Choroid plexus epithelial cell (primary cell): ENCODE measurements at regions not wholly inside any gene's neighbourhood (a gene's known extent, or its start where the extent isn't known, plus 50 kb on each side); places are given as distances from the start of the nearest gene placed in this dataset.
"Not testable (repeated sequence)": the region's sequence is repeated elsewhere in the genome, so short reads cannot be mapped to it uniquely, and the experiment has no call there.

ENCODE experiments used
- DNase-seq: peaks from one replicate; pipeline ENCODE4 v3.0.0-alpha.2; 2010; ENCODE audit warnings: low read depth
- H3K4me3 ChIP-seq: 2 replicates; pipeline ENCODE4 v1.5.1; 2011; ENCODE audit warnings: low read depth, mild to moderate bottlenecking, control low read depth, low read length, moderate library complexity

GRCh38 chr16:29578898-29579297 is 72.7 kb upstream of the NPIPB12 start:
- not testable (repeated sequence) for DNase-seq, H3K4me3 ChIP-seq

- DNase-seq, H3K4me3 ChIP-seq: not testable (repeated sequence)
These were observed 75.6 kb upstream of the NPIPB12 start for GRCh38 chr16:29581764-29582163.

GRCh38 chr16:29591919-29592318 is 71.1 kb upstream of the SPN start:
- H3K4me3 ChIP-seq, DNase-seq: not testable (repeated sequence)

- H3K4me3 ChIP-seq: peak overlapping the region; percentile 78
- peak; percentile 15 for DNase-seq
These were observed 68.7 kb upstream of the SPN start for GRCh38 chr16:29594269-29594925.

- peak overlapping the region; percentile 78 for H3K4me3 ChIP-seq
- DNase-seq: peak; percentile 86
These were observed 67.9 kb upstream of the SPN start for GRCh38 chr16:29594926-29595838.

GRCh38 chr16:29597030-29597429 is 66.0 kb upstream of the SPN start:
- H3K4me3 ChIP-seq, DNase-seq: not testable (repeated sequence)

- not testable (repeated sequence) for DNase-seq, H3K4me3 ChIP-seq
These were observed 62.7 kb upstream of the SPN start for GRCh38 chr16:29600111-29601000.

GRCh38 chr16:29602247-29602625 is 60.8 kb upstream of the SPN start:
- not testable (repeated sequence) for H3K4me3 ChIP-seq, DNase-seq

GRCh38 chr16:29602683-29603088 is 60.4 kb upstream of the SPN start:
- DNase-seq, H3K4me3 ChIP-seq: not testable (repeated sequence)

GRCh38 chr16:29604631-29605549 is 58.2 kb upstream of the SPN start:
- peak; percentile 68 for DNase-seq
- not testable (repeated sequence) for H3K4me3 ChIP-seq

GRCh38 chr16:29605593-29606205 is 57.3 kb upstream of the SPN start:
- DNase-seq, H3K4me3 ChIP-seq: not testable (repeated sequence)

GRCh38 chr16:29606669-29607427 is 56.2 kb upstream of the SPN start:
- DNase-seq, H3K4me3 ChIP-seq: not testable (repeated sequence)

GRCh38 chr16:29607428-29607823 is 55.6 kb upstream of the SPN start:
- DNase-seq, H3K4me3 ChIP-seq: not testable (repeated sequence)

GRCh38 chr16:29612381-29613306 is 50.4 kb upstream of the SPN start:
- peak overlapping the region; percentile 75 for H3K4me3 ChIP-seq
- DNase-seq: peak; percentile 10
